Natural killer cell treated with Interleukin-12 subunit alpha and Interleukin-12 subunit beta and Interleukin-15 and Interleukin-18, amount 100 ng/mL, for 72 hours (primary cell): ENCODE measurements at regions not wholly inside any gene's neighbourhood (a gene's known extent, or its start where the extent isn't known, plus 50 kb on each side); places are given as distances from the start of the nearest gene placed in this dataset.

Source experiments
- ATAC-seq, 2 donors: fragments of 150-1000 bp; cut with Tn5 transposase in 1 of 2; sonication (Bioruptor Pico), chemical (Tn5 transposase) in 1 of 2; 2 replicates each; pipeline ENCODE4 v1.10.0; 2021
- DNase-seq: peaks from one replicate; pipeline ENCODE4 v3.0.0; 2022; ENCODE audit warnings: low spot score
- H3K27ac Mint-ChIP-seq, 2 donors: 1 replicate in 1 of 2; 2 replicates in 1 of 2; pipeline ENCODE4 v1.8.0; 2022; ENCODE audit warnings: mixed read lengths in 2 of 2, mild to moderate bottlenecking in 1 of 2, moderate library complexity in 1 of 2
- H3K27me3 Mint-ChIP-seq, 2 donors: 1 replicate in 1 of 2; 2 replicates in 1 of 2; pipeline ENCODE4 v1.8.0; 2022; ENCODE audit warnings: mixed read lengths in 2 of 2
- H3K36me3 Mint-ChIP-seq: one replicate; pipeline ENCODE4 v1.8.0; 2022; ENCODE audit warnings: mixed read lengths
- H3K4me1 Mint-ChIP-seq, 2 donors: 1 replicate in 1 of 2; 2 replicates in 1 of 2; pipeline ENCODE4 v1.8.0; 2022; ENCODE audit warnings: low read depth in 2 of 2, mixed read lengths in 2 of 2, mild to moderate bottlenecking in 1 of 2
- H3K4me3 Mint-ChIP-seq: one replicate; pipeline ENCODE4 v1.8.0; 2022; ENCODE audit warnings: mixed read lengths
- H3K9me3 Mint-ChIP-seq: 2 replicates; pipeline ENCODE4 v1.8.0; 2022; ENCODE audit warnings: mixed read lengths

GRCh38 chrX:137646472-137646871 is 80.5 kb downstream of the ZIC3 start:
- Mint-ChIP-seq H3K27ac (no peak overlapping the region), H3K9me3 (no peaks in the 10 kb centered on the region), H3K36me3 (no peaks in the 10 kb centered on the region), H3K4me3 (no peak overlapping the region), H3K27me3 (peaks cover 0 to 15% of the 10 kb centered on the region in 2 donors), H3K4me1 (no peaks in the 10 kb centered on the region)
- DNase-seq (no peak), ATAC-seq (no peak)

DNA sequence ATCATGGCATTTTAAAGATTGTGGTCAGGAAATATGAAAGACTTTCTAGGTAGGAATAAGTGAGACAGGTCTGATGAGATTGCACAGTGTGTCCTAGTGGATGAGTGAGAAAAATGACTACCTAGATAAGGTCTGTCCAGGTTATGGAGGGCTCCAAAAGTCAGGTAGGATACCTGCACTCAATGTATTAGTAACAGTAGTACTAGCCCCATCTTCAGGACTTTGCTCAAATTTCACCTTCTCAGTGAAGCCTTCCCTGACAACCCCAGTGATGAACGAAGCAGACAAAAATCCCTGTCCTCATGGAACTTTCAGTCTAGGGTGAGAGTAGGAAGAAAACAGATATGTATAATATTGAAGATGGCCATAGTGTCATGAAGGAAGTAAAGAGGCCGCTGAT is 85.7 kb downstream of the ZIC3 start:
- no peaks in the 10 kb centered on the region for H3K4me1 Mint-ChIP-seq
- no peaks in the 10 kb centered on the region for H3K9me3 Mint-ChIP-seq
- peaks cover 0 to 7% of the 10 kb centered on the region in 2 donors for H3K27me3 Mint-ChIP-seq
- H3K4me3 Mint-ChIP-seq = no peak overlapping the region
- no peaks in the 10 kb centered on the region for H3K36me3 Mint-ChIP-seq
- DNase-seq (no peak), ATAC-seq (no peak)
- no peak overlapping the region for H3K27ac Mint-ChIP-seq

DNA sequence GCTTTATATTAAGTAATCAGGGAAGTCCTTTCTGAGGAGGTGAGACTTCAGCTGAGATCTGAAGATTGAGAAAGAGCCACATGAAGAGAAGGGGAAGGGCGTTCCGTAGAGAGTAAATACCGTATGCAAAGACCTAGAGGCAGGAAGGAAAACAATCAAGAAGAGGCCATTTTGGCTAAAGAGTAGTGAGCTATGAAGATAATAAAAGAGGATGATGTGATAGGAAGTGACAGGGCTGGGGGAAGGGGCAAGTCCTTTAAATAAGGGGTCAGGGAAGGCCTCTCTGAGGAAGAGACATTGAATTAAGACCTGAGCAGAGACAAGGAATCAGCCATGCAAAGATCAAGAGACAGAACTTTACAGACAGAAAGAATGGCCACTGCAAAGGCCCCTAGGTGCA is 86.2 kb downstream of the ZIC3 start:
- Mint-ChIP-seq H3K9me3 (no peaks in the 10 kb centered on the region), H3K27ac (no peak overlapping the region), H3K27me3 (peaks cover 0 to 7% of the 10 kb centered on the region in 2 donors), H3K36me3 (no peaks in the 10 kb centered on the region), H3K4me3 (no peak overlapping the region), H3K4me1 (no peaks in the 10 kb centered on the region)
- DNase-seq = no peak
- no peak for ATAC-seq

DNA sequence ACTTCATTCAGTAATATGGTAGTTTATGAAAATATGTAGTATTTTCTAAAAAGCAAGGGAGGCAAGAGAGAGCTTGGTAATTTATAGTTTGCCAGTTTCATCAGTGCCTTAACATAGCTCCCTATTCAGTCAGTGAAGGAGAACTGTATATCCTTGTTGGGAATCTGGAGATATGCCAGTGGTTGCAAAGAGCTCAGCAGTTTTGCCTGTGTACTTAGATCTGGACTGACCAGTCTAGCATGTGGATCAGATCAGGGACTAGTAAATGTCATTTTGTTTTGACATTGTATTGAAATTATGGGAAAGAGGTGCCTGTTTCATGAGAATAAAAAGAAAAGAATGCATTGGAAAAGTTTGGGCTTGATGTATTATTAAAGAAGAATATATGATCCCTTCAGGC is 88.6 kb downstream of the ZIC3 start:
- DNase-seq = no peak
- H3K4me1 Mint-ChIP-seq = no peaks in the 10 kb centered on the region

GRCh38 chrX:137667776-137668175 is 101.8 kb downstream of the ZIC3 start:
- no peaks in the 10 kb centered on the region for H3K9me3 Mint-ChIP-seq
- no peak overlapping the region for H3K27ac Mint-ChIP-seq
- H3K27me3 Mint-ChIP-seq = peaks cover 0 to 6% of the 10 kb centered on the region in 2 donors
- no peak overlapping the region for H3K4me3 Mint-ChIP-seq
- no peaks in the 10 kb centered on the region for H3K36me3 Mint-ChIP-seq
- no peak for DNase-seq
- no peaks in the 10 kb centered on the region for H3K4me1 Mint-ChIP-seq
- no peak for ATAC-seq

More for the DNA sequence above, 88.6 kb downstream of the ZIC3 start:
- H3K4me3 Mint-ChIP-seq = no peak overlapping the region
- peaks cover 0 to 4% of the 10 kb centered on the region in 2 donors for H3K27me3 Mint-ChIP-seq
- no peak for ATAC-seq
- H3K36me3 Mint-ChIP-seq = no peaks in the 10 kb centered on the region
- H3K27ac Mint-ChIP-seq = no peak overlapping the region
- H3K9me3 Mint-ChIP-seq = no peaks in the 10 kb centered on the region

GRCh38 chrX:137684591-137684990 is 118.7 kb downstream of the ZIC3 start:
- Mint-ChIP-seq H3K27ac (no peak overlapping the region), H3K27me3 (peaks cover 0 to 6% of the 10 kb centered on the region in 2 donors), H3K36me3 (no peaks in the 10 kb centered on the region), H3K9me3 (no peaks in the 10 kb centered on the region), H3K4me1 (no peaks in the 10 kb centered on the region), H3K4me3 (no peak overlapping the region)
- ATAC-seq = no peak
- DNase-seq = no peak

DNA sequence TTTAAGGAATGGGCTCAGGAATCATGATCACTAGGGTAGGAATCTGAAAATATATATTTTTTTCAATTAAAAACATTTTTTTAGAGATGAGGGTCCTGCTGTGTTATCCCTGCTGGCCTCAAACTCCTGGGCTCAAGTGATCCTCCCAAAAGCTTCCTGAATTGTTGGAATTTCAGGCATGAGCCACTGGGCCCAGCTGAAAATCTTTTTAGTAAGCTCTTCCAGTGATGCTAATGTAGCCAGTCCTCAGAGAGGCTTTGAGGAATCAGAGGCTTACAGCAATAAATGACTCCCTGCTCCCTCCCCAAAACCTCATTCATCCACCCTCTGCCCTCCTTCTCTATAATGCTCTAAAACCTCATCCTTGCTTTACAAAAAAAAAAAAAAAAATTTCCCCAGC is 129.5 kb downstream of the ZIC3 start:
- no peak for ATAC-seq
- Mint-ChIP-seq H3K9me3 (no peaks in the 10 kb centered on the region), H3K4me3 (no peak overlapping the region), H3K4me1 (no peaks in the 10 kb centered on the region), H3K27me3 (no peaks in the 10 kb centered on the region), H3K36me3 (no peaks in the 10 kb centered on the region), H3K27ac (no peak overlapping the region)
- DNase-seq = no peak

- H3K36me3 Mint-ChIP-seq = no peaks in the 10 kb centered on the region
- DNase-seq (no peak), ATAC-seq (no peak)
- no peaks in the 10 kb centered on the region for H3K27me3 Mint-ChIP-seq
- no peaks in the 10 kb centered on the region for H3K4me1 Mint-ChIP-seq
- no peaks in the 10 kb centered on the region for H3K9me3 Mint-ChIP-seq
- H3K4me3 Mint-ChIP-seq = no peak overlapping the region
- H3K27ac Mint-ChIP-seq = no peak overlapping the region
Observed at GRCh38 chrX:137707348-137707747, 141.4 kb downstream of the ZIC3 start.

DNA sequence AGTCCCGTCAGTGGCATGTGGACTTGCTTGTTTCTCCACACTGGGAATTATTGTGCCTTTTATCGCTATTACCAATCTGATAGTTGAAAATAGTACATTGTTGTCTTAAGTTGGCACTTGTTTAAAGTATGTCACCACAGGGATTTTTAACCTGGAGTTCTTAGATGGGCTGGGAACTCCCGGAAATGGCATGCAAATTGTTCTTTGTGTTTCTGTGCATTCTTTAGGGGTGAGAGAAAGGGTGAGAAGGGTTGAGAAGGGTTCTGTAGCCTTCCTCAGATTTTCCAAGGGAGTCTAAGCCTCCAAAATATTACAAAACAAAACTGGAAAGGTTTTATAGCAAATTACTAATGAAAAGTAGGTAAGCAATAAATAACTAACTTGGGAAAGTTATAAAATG is 176.9 kb downstream of the ZIC3 start:
- Mint-ChIP-seq H3K4me1 (no peaks in the 10 kb centered on the region), H3K36me3 (no peaks in the 10 kb centered on the region), H3K27me3 (peaks cover 0 to 5% of the 10 kb centered on the region in 2 donors), H3K9me3 (no peaks in the 10 kb centered on the region), H3K27ac (no peak overlapping the region), H3K4me3 (no peak overlapping the region)
- DNase-seq (no peak), ATAC-seq (no peak)

DNA sequence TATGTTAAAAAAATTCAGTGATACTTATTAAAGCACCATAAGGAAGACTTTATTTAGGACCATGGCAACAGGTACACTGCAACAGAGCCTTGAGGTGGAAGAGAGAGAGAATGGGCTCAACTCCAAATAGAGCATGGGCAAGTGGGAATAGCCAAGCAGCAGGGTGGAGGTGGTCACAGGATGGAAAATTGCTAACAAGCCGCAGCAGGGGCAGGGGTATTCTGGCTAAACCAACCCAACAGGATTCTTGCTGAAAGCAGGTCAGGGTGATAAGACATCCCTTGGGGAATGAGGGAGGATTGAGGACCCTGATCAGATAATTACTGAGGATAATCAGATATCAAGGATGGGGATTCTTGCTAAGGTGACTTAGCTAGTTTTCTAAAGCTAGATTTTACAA is 177.5 kb downstream of the ZIC3 start:
- no peak overlapping the region for H3K27ac Mint-ChIP-seq
- no peaks in the 10 kb centered on the region for H3K36me3 Mint-ChIP-seq
- no peak for ATAC-seq
- no peak for DNase-seq
- no peaks in the 10 kb centered on the region for H3K9me3 Mint-ChIP-seq
- no peaks in the 10 kb centered on the region for H3K4me1 Mint-ChIP-seq
- H3K4me3 Mint-ChIP-seq = no peak overlapping the region
- peaks cover 0 to 5% of the 10 kb centered on the region in 2 donors for H3K27me3 Mint-ChIP-seq

GRCh38 chrX:137746289-137746688 is 180.4 kb downstream of the ZIC3 start:
- Mint-ChIP-seq H3K9me3 (no peaks in the 10 kb centered on the region), H3K4me3 (no peak overlapping the region), H3K27ac (no peak overlapping the region), H3K4me1 (no peaks in the 10 kb centered on the region), H3K27me3 (peaks cover 0 to 3% of the 10 kb centered on the region in 2 donors), H3K36me3 (no peaks in the 10 kb centered on the region)
- DNase-seq (no peak), ATAC-seq (no peak)

DNA sequence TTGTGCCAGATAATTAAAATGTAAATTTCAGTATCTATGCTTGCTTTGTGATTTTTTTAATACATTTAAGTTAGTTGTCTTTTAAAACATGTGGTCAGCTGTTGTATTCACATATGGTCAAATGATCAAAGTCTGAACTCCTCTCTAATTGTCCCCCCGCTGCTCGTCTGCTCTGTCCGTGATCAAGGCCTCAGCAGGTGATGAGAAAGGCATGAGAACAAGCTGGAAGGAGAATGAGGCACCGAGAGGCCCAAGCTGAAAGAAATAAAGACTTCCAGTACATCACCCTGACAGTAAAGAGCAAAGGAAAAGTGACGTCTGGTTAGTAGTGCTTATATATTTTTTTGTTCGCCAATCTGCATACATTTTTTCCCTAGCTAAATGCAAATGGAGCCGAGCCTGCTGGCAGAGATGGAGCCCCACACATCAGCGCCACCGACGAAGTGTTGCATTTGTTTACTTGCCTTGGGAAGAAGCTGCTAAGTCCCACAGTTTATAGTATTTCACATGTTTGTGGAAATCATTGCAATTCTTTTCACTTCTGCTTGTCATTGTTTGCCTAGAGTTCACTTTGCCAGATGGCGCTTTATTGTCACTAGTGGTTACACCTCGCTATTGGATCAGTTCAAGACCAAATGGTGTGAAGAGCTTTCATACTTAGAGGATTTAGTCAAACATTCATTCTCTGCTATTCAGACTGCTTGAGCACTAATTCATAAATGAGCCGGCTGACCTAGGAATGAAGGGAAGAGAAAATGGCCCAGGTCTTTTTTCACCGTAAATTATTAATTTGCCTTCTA is 181.5 kb downstream of the ZIC3 start:
- Mint-ChIP-seq H3K4me1 (no peaks in the 10 kb centered on the region), H3K4me3 (no peak overlapping the region), H3K9me3 (no peaks in the 10 kb centered on the region), H3K27ac (no peak overlapping the region), H3K27me3 (peaks cover 0 to 3% of the 10 kb centered on the region in 2 donors), H3K36me3 (no peaks in the 10 kb centered on the region)
- no peak for DNase-seq
- no peak for ATAC-seq

GRCh38 chrX:137748827-137749226 is 182.9 kb downstream of the ZIC3 start:
- Mint-ChIP-seq H3K4me1 (no peaks in the 10 kb centered on the region), H3K36me3 (no peaks in the 10 kb centered on the region), H3K27ac (no peak overlapping the region), H3K4me3 (no peak overlapping the region), H3K9me3 (no peaks in the 10 kb centered on the region), H3K27me3 (peaks cover 0 to 3% of the 10 kb centered on the region in 2 donors)
- no peak for ATAC-seq
- DNase-seq = no peak

GRCh38 chrX:137749246-137749645 is 183.3 kb downstream of the ZIC3 start:
- no peaks in the 10 kb centered on the region for H3K4me1 Mint-ChIP-seq
- H3K27ac Mint-ChIP-seq = no peak overlapping the region
- peaks cover 0 to 3% of the 10 kb centered on the region in 2 donors for H3K27me3 Mint-ChIP-seq
- ATAC-seq (no peak), DNase-seq (no peak)
- no peaks in the 10 kb centered on the region for H3K36me3 Mint-ChIP-seq
- no peak overlapping the region for H3K4me3 Mint-ChIP-seq
- no peaks in the 10 kb centered on the region for H3K9me3 Mint-ChIP-seq

DNA sequence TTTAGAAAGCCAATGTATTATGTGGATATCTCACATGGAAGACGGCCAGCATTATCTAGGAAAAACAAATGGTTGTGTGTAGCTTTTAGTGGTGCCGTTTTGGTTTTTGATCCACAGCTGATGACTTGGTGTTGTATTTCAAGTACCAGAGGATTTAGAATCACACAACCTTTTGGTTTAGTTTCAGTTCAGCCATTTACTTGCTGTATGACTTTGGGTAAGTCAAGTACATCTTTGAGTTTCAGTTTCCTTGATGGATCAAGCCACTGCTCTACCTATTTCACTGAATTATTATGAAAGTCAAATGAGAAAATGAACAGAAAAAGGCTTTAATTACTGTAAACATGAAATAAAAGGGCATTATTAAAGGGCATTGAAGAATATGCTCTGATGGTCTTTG is 205.6 kb downstream of the ZIC3 start:
- ATAC-seq (no peak), DNase-seq (no peak)
- H3K27ac Mint-ChIP-seq = no peak overlapping the region
- no peak overlapping the region for H3K4me3 Mint-ChIP-seq
- H3K27me3 Mint-ChIP-seq = peaks cover 0 to 3% of the 10 kb centered on the region in 2 donors
- no peaks in the 10 kb centered on the region for H3K4me1 Mint-ChIP-seq
- H3K9me3 Mint-ChIP-seq = no peaks in the 10 kb centered on the region
- no peaks in the 10 kb centered on the region for H3K36me3 Mint-ChIP-seq
